HTR-8/SVneo (cell line): ENCODE measurements at regions not wholly inside any gene's neighbourhood (a gene's known extent, or its start where the extent isn't known, plus 50 kb on each side); places are given as distances from the start of the nearest gene placed in this dataset.
"Not testable (repeated sequence)": the region's sequence is repeated elsewhere in the genome, so short reads cannot be mapped to it uniquely, and the experiment has no call there.

ENCODE experiments used
- DNase-seq: peaks from one replicate; pipeline ENCODE4 v3.0.0; 2011; ENCODE audit warnings: low spot score, mixed read lengths; ENCODE audit not compliant: insufficient read length
- FAIRE-seq: peaks from 2 replicates; lab custom pipeline; 2011; peaks lifted over from hg19 to GRCh38; lab: Jason Lieb, UNC

DNA sequence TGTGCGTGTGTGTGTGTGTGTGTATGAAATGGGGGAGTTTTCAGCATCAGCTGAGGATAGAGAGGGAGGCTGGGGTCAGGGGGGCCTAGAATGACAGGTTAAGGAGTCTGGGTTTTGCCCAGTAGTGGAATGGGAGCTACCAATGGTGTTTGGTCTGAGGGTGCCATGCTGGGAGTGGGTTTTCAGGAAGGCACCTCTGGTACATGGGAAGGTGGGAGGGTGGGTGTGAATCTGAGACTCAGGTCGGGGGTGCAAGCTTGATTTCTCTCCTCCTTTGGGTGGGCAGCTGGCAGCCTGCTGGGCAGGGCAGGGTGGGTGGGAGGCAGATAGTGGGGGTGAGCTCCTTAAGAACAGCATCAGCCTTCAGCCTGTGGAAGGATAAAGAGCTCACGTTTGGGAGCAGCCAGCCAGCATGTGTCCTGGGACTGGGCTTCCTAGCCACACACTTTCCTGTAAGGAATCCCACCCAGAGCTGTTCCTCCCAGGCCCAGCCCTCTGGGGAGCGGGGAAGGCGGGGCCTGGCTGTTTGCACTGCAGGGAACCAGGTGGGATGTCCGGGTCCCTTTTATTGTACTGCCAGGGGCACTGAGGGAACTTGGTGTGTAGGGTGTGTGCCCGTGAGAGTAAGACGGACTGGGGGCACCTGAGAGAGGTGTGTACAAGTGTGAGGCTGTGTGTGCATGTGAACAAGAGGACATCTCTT is 152.8 kb downstream of the FOXD2 start:
- FAIRE-seq (no peak), DNase-seq (no peak)

DNA sequence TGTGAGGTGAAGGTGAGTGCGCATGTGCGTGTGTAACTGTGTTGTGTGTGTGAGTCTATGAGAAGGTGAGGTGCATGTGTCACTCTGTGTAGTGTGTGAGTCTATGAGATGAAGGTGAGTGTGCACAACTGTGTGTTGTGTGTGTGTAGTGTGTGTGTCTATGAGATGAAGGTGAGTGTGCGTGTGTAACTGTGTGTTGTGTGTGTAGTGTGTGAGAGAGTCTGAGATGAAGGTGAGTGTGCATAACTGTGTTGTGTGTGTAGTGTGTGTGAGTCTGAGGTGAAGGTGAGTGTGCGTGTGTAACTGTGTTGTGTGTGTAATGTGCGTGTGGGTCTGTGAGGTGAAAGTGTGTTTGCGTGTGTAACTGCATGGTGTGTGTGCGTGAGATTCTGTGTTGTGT is 154.0 kb downstream of the FOXD2 start:
- peak; percentile 97 for FAIRE-seq
- DNase-seq = no peak

DNA sequence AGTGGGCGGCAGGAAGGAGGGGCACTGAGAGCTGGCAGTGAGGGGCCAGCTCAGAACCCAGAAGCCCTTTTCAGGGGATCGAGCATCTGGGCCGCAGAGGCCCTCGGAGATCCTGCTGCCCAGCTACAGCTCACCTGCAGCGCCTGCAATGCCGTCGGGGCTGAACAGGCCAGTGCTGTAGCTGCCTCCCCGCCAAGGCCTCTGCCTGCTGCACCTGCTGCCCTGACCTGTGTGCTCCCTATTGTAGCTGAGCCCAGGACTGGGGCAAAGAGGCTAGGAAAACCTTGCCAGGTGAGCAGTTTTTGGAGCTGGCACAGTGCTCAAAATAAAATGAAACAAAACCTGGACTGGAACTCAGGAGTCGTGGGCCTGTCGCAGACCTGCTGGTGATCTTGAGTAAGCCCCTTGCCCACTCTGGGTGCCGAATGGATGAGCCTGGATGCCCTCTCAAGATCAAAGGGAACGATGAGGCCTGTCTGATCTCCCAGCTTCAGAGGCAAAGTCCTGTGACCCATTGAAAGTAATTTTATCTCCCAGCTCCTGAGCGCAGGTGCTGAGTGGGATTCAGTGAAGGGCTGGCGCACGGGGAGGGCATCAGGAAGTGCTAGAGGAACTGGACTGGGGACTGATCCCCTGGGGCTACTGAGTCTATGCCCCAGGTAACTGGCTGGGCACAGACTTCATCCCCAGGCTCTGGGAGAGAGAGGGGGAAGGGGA is 154.6 kb downstream of the FOXD2 start:
- no peak for FAIRE-seq
- no peak for DNase-seq

DNA sequence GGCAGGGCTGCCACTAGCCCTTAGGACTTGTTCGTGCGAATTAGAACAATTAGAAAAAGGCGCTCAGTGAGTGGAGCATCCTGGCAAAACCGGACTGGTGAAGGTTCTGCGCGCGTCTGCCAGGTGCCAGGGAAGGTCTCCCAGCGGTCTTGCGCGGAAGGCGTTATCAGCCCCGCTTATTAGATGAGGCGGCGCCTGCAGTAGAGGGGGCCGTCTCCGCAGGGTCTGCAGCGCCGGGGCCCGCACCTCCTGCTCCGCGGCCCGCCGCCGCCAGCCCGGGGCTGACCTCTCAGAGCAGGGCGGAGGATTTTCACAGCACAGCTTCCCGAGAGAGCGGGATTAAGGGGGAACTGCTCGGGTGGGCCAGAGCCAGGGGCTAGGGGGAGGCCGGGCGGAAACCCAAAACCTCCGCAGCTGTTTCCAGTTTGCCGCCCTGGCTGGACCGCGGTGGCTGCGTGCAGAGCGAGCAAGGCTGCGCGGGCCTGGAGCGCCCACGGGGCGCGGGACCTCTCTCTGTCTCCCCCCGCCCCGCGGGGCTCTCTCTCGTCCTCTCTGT is 155.2 kb downstream of the FOXD2 start:
- FAIRE-seq (no peak), DNase-seq (no peak)

DNA sequence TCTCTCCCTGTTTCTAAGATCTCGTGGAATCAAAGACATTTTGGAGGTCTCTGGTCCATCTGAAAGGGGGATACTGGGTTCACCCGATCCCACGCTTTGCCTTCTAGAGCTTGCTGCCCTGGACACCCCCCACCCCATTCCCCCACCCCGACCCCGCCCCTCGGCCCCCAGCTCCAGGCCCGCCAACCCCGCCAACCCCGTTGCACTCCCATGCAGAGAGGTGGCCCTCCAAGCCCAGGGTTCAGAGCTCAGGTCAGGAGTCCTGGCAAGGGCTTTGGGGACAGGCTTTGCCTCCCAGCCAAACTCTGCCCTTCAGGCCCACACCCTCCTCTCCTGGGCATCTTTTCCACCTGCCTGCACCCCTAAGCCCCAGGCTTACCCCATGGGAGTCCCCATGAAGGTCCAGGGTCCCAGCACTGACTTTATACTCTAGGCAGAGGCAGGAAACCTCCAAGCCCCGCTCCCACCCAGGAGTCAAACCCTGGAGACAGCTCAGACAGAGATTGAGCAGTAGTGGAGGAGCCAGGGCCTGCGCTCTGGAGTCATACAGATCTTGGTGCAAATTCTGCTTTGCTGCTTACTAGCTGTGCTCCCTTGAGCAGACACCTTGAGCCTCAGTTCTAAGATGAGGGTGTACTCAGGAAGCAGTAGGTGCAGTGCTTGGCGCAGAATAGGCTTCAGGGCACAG is 155.9 kb downstream of the FOXD2 start:
- no peak for DNase-seq
- no peak for FAIRE-seq

DNA sequence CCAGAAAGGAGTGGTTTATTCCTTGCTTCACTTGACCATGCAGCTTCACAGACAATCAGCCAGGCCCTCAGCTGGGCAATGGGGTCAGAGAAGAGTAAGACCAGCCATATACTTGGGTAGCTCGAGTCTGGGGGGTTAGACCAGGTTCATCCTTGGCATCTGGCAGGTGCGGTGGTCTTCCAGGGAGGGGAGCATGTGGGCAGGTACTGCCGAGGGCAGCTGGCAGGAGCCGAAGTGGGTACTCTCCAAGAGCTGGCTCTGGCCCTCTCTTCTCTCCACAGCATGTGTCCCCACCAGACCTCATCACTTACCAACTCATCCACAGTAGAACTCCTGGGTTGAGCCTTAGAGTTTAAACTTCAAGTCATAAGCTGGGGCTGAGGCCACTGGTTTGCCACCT is 156.8 kb downstream of the FOXD2 start:
- FAIRE-seq (no peak), DNase-seq (no peak)

DNA sequence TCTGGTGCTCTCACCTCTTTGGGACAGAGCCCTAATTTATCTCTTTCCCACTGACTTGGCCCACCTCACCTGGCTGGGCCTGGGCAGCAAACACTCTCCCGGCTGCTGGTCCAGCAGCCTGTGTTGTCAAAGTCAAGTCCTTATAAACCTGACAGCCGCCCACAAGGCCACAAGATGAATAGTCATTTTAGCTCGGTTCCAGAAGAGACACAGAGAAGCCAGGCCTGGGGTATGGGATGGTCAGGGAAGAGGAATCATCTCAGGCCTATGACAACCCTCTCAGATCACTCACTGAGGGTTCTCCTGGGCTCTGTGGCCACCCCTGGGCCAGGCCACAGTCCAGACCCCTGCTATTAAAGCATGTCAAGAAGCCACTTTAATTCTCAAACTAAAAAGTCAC is 158.5 kb downstream of the FOXD2 start:
- DNase-seq (no peak), FAIRE-seq (no peak)

DNA sequence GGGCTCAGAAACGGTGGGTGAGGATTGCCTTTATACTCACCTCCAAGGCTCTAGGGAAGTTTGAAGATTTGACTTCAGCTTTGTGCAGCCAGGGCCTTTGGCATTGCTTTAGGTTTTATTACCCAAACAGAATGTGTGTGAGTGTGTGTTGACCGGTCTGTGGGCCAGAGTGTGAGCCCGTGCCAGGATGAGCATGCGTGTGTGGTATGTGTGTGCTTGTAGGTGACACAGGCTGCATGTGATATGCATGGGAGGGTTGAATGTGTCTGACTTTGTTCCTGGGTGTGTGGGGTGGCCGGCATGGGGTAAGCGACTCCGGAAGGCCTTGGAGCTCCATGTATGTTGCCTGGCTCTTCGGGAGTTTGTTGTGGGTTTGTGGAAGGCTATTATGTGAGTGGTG is 160.5 kb downstream of the FOXD2 start:
- FAIRE-seq (no peak), DNase-seq (no peak)

DNA sequence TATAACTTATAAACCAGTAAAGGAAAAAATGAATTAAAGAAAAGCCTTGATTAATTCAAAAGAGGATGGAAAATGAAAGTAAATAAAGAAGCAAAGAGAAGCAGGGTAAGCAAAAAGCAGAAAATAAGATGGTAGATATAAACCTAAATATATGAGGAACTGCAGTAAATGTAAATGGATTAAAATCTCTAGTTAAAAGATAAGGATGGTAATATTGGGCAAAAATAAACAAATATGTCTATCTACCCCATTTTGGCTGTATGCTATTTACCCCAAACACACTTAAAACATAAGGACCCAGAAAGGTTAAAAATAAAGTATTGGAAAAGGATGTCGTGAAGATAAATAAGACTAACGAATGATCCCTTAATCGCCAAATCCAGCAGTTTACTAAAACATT is 161.9 kb downstream of the FOXD2 start:
- DNase-seq (no peak), FAIRE-seq (no peak)

DNA sequence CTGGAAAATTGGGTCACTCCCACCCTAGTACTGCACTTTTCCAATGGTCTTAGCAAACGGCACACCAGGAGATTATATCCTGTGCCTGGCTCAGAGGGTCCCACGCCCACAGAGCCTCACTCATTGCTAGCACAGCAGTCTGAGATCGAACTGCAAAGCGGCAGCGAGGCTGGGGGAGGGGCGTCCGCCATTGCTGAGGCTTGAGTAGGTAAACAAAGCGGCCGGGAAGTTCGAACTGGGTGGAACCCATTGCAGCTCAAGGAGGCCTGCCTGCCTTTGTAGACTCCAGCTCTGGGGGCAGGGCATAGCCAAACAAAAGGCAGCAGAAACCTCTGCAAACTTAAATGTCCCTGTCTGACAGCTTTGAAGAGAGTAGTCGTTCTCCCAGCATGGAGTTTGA is 164.6 kb downstream of the FOXD2 start:
- not testable (repeated sequence) for FAIRE-seq, DNase-seq

DNA sequence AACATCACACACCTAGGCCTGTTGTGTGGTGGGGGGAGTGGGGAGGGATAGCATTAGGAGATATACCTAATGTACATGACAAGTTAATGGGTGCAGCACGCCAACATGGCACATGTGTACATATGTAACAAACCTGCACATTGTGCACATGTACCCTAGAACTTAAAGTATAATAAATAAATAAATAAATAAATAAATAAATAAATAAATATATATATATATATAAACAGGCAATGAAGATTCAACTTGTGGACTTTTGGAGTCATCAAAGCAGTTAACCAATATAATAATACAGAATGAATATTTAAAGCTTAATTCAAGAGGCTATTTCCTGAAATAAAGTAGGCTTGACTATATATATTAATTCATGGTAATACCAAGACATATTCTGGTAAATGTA is 167.0 kb downstream of the FOXD2 start:
- not testable (repeated sequence) for DNase-seq, FAIRE-seq

DNA sequence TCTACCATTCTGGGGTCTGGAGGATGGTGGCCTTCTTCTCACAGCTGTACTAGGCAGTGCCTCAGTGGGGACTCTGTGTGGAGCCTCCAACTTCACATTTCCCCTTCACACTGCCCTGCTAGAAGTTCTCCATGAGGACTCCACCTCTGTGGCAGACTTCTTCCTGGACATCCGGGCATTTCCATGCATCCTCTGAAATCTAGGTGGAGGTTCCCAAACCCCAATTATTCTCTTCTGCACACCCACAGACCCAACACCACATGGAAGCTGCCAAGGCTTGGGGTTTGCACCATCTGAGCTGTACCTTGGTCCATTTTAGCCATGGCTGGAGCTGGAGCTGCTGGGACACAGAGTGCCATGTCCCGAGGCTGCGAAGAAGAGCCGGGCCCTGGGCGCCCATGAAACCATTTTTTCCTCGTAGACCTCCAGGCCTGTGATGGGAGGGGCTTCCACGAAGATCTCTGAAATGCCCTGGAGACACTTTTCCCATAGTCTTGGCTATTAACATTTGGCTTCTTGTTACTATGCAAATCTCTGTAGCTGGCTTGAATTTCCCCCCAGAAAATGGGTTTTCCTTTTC is 170.5 kb downstream of the FOXD2 start:
- FAIRE-seq (no peak), DNase-seq (no peak)

DNA sequence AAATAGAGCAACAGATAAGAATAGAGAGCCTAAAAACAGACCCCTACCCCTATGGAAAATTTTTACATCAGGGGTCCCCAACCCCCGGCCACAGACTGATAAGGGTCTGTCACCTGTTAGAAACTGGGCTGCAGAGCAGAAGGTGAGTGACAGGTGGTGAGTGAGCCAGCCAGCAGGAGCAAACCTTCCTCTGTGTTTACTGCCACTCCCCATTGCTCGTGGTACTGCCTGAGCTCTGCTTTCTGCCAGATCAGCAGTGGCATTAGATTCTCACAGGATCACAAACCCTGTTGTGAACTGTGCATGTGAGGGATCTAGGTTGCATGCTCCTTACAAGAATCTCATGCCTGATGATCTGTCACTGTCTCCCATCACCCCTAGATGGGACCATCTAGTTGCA is 174.1 kb downstream of the FOXD2 start:
- no peak for DNase-seq
- FAIRE-seq = no peak

DNA sequence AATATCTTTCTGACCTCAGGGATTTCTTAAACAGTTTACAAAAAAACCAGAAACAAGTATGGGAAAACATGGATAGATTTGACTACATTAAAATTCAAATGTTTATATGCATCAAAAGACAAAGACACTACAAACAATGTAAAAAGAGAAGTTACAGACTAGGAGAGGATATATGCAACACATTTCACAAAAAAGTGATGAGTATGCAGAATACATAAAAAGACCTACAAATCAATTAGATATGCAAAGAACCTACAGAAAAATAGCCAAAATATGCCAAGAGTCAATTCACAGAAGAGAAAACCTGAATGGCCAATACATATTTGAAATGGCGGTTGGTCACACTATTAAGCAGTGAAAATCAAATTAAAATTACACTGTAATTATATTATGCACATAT is 175.0 kb downstream of the FOXD2 start:
- no peak for FAIRE-seq

DNA sequence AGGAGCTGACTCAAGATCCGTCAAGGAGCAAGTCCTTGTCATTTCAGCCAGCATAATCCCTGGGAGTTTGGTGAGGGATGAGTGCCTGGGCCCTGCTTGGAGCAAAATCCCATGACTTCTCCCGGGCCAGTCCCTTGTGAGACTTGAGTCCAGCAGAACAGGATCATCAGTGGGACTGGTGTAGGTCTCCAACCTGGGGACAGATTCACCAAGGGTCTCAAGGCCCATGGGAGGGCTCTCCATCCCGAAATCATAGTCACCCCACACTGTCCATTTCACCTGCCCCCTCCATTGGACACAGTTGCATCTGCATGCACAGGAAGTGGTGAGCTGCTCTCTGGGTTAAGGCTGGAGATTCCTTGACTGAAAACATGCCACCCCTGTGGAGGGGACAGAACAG is 178.2 kb downstream of the FOXD2 start:
- DNase-seq = no peak
- no peak for FAIRE-seq

More for the DNA sequence above, 175.0 kb downstream of the FOXD2 start:
- no peak for DNase-seq

DNA sequence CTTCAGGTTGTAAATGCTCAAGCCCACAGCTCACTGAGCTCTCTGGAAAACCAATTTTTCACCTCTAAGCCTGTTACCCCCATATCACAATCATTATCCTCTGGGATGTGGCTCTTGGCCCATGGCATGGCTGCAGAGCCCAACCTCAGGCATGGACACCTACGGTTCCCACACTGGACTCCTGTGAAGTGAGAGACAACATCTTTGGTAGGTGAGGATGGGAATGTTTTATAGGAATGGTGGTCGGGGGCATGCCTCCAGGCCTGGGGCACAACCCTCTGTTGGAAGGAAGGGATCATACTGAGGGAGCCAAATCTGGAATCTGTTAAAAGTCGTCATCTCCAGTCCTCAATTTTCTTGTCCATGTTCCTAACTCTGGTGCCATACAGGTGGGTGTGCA is 179.1 kb downstream of the FOXD2 start:
- DNase-seq (no peak), FAIRE-seq (no peak)

DNA sequence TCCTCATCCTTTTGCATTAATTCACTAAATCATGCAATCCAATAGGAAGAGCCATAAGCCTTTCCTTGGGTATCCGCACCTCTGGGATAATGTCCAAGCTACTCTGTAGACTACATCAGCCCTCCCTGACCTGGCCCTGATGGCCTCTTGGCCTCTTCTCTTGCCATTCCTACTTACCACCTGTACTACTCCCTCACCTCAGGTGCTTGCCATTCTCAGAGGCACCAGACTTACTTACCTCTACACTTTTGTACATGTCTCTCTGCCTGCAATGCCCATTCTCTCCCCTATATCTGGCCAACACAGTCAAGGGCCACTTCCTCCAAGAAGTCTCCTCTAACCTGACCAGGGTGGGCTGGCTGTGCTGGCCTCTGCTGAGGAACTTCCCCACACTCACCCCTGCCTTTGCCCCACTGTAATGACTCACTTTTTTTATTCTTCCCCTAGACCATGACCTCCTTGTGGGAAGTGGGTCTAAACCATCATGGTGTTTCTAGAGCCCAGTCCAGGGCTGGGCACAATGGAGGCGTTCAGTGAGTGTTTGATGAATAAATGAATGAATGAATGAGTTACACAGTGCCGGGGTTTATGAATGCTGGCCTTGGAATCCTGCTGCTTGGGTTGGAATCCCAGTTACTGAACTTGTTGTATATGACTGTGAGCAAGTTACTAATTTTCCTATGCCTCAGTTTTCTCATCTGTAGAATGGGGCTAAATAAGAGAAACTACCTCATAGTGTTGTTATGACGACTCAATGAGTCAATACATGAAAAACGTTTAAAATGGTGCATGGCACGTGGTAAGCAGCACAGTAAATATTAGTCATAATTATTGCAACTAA is 179.8 kb downstream of the FOXD2 start:
- FAIRE-seq = no peak
- no peak for DNase-seq

DNA sequence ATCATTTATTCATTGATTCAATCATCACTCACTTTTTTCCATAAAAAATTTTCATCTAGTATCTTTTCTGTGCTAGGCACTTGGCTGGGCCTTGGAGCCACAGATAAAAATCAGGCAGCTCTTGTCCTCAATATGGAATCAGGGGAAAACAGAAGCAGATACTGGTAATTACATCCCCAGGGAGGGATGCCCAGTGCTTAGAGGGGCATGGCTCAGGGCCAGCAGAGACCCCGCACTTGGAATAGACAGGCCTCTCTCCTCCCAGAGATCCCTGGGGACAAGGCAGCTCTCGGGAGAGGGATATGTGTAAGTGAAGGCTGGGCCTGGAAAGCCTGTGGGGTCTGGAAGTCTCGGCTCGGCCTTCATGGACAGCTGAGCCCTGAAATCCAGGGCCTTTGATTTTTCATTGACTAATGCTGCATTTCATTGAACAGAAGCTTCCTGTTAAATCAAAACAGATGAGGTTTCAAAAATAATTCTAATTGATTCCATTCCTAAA is 180.4 kb downstream of the FOXD2 start:
- no peak for DNase-seq
- no peak for FAIRE-seq

DNA sequence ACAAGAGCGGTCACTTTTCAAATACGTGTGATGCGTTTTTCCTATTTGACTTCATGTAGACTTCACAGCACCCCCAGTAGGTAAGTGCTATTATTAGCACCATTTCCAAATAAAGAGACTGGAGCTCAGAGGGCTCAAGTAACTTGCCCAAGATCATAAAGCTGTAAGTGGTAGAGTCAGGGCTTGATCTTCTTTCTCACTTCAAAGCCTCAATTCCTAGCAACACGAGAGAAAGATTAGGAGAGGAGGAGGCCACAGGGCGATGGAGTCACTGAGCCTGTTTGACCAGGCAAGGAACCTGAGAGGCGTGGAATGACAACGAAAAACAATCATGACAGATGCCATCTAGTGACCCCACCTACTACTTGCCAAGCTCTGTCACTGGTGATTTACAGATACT is 181.0 kb downstream of the FOXD2 start:
- FAIRE-seq (no peak), DNase-seq (no peak)

DNA sequence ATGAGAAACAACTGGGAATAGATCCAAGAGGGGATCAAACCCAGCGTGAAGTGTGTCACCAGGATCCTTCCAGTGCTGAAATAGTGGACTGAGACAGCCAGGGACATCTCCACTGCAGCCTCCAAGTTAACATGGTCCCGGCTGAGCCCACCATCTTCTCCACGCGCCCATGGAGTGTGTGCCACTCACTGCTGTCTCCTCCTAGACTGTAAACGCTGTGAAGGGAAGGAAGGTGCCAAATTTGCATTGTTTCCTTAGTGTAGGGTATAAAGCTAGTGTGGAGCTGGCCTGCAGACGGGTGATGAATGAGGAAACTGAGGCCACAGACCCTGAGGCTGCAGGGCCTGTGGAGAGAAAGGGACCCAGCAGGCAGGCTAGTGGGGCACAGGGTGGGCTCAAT is 183.6 kb downstream of the FOXD2 start:
- FAIRE-seq (no peak), DNase-seq (no peak)
